H1 (cell line): ENCODE measurements at regions not wholly inside any gene's neighbourhood (a gene's known extent, or its start where the extent isn't known, plus 50 kb on each side); places are given as distances from the start of the nearest gene placed in this dataset.

Experiments
- CTCF ChIA-PET: fragments of 300-600 bp; sonication (Branson Sonifier 250); formaldehyde crosslinking; loops from one replicate; lab custom pipeline; 2021; ENCODE audit not compliant: partially characterized antibody; lab: Charles Lee
- POLR2A ChIA-PET: fragments of 300-600 bp; sonication (Branson Sonifier 250); formaldehyde crosslinking; loops from one replicate; lab custom pipeline; 2021; ENCODE audit warnings: inconsistent platforms; ENCODE audit not compliant: partially characterized antibody; lab: Charles Lee
- DNase-seq, 2 experiments: peaks; one replicate each; pipeline versions ENCODE4 v3.0.0 to v3.0.0-alpha.2; 2010 to 2022; ENCODE audit warnings: low spot score in 2 of 2, low read depth in 1 of 2, mixed read lengths in 1 of 2
- FAIRE-seq: peaks from 2 replicates; lab custom pipeline; 2011; peaks lifted over from hg19 to GRCh38; lab: Jason Lieb, UNC
- H2AFZ ChIP-seq: 2 replicates; pipeline ENCODE4 v1.8.1; 2012; ENCODE audit warnings: low read length, inconsistent platforms
- H2AK5ac ChIP-seq: 2 replicates; pipeline ENCODE4 v1.6.1; 2013; ENCODE audit warnings: low read depth, low read length
- H2BK120ac ChIP-seq: replicated peaks from 2 replicates; pipeline ENCODE3; 2013; ENCODE audit warnings: low read depth, low read length, inconsistent platforms
- H2BK12ac ChIP-seq: 2 replicates; pipeline ENCODE4 v1.6.1; 2013; ENCODE audit warnings: low read depth, low read length
- H2BK15ac ChIP-seq: 2 replicates; pipeline ENCODE4 v1.6.1; 2013; ENCODE audit warnings: low read length
- H2BK20ac ChIP-seq: 2 replicates; pipeline ENCODE4 v1.6.1; 2013; ENCODE audit warnings: low read length
- H2BK5ac ChIP-seq: 2 replicates; pipeline ENCODE4 v1.6.1; 2013; ENCODE audit warnings: low read depth, low read length
- H3K14ac ChIP-seq: 2 replicates; pipeline ENCODE4 v1.6.1; 2013; ENCODE audit warnings: inconsistent platforms; ENCODE audit not compliant: insufficient read length
- H3K18ac ChIP-seq: 2 replicates; pipeline ENCODE4 v1.6.1; 2013; ENCODE audit warnings: low read length; ENCODE audit errors: extremely low read depth
- H3K23ac ChIP-seq: 2 replicates; pipeline ENCODE4 v1.6.1; 2013; ENCODE audit warnings: inconsistent platforms; ENCODE audit not compliant: insufficient read length
- H3K23me2 ChIP-seq: 2 replicates; pipeline ENCODE4 v1.6.1; 2013; ENCODE audit warnings: low read depth, low read length
- H3K27ac ChIP-seq: 2 replicates; pipeline ENCODE4 v1.6.1; 2011; ENCODE audit warnings: low read depth, low read length, inconsistent platforms
- H3K27me3 ChIP-seq, 4 experiments: replicated peaks in 1 of 4; 1 replicate in 1 of 4; 2 replicates in 3 of 4; pipeline versions ENCODE4 v1.6.1 to v1.8.1; 2011 to 2013; ENCODE audit warnings: low read length in 3 of 4, mild to moderate bottlenecking in 3 of 4, inconsistent platforms in 2 of 4, mixed read lengths in 2 of 4, moderate library complexity in 1 of 4; ENCODE audit not compliant: control insufficient read depth in 3 of 4, insufficient read depth in 3 of 4; ENCODE audit errors: extremely low read depth in 1 of 4
- H3K36me3 ChIP-seq, 4 experiments: 2 replicates each; pipeline versions ENCODE4 v1.6.1 to v1.8.1; 2011 to 2013; ENCODE audit warnings: mild to moderate bottlenecking in 4 of 4, low read length in 3 of 4, moderate library complexity in 2 of 4, control low read depth in 1 of 4, inconsistent platforms in 1 of 4; ENCODE audit not compliant: insufficient read depth in 4 of 4, control insufficient read depth in 2 of 4
- H3K4ac ChIP-seq: replicated peaks from 2 replicates; pipeline ENCODE3; 2013; ENCODE audit warnings: low read length, low read depth, mixed read lengths, inconsistent platforms; ENCODE audit not compliant: insufficient read length
- H3K4me1 ChIP-seq, 4 experiments: replicated peaks in 1 of 4; 1 replicate in 1 of 4; 2 replicates in 3 of 4; pipeline versions ENCODE4 v1.6.1 to v1.8.1; 2011 to 2013; ENCODE audit warnings: low read length in 3 of 4, inconsistent platforms in 2 of 4, mixed read lengths in 1 of 4; ENCODE audit not compliant: insufficient read depth in 4 of 4, control insufficient read depth in 3 of 4
- H3K4me2 ChIP-seq, 2 experiments: 2 replicates each; pipeline versions ENCODE4 v1.6.1 to v1.8.1; 2011 to 2013; ENCODE audit warnings: low read depth in 2 of 2, low read length in 2 of 2, control low read depth in 1 of 2, inconsistent platforms in 1 of 2, mild to moderate bottlenecking in 1 of 2; ENCODE audit not compliant: insufficient read depth in 1 of 2
- H3K4me3 ChIP-seq, 4 experiments: fragments of 200-600, 300-600 bp in 1 of 4; sonication (generic), shearing (Covaris generic), sonication (Bioruptor Twin) in 1 of 4; 2 replicates each; pipeline versions ENCODE4 v1.5.1 to v1.8.1; 2011 to 2016; ENCODE audit warnings: low read length in 4 of 4, low read depth in 3 of 4, control low read depth in 2 of 4, inconsistent platforms in 2 of 4, mild to moderate bottlenecking in 2 of 4, mixed read lengths in 1 of 4, moderate library complexity in 1 of 4; ENCODE audit not compliant: insufficient read depth in 2 of 4; ENCODE audit errors: extremely low read depth in 1 of 4
- H3K56ac ChIP-seq: replicated peaks from 2 replicates; pipeline ENCODE3; 2013; ENCODE audit warnings: low read depth, mild to moderate bottlenecking, mixed read lengths, low read length, inconsistent platforms; ENCODE audit not compliant: insufficient read length
- H3K79me1 ChIP-seq: 2 replicates; pipeline ENCODE4 v1.6.1; 2013; ENCODE audit warnings: low read depth, low read length, control low read depth
- H3K79me2 ChIP-seq, 2 experiments: 2 replicates each; pipeline versions ENCODE4 v1.6.1 to v1.8.1; 2012 to 2013; ENCODE audit warnings: low read length in 2 of 2, mild to moderate bottlenecking in 2 of 2, inconsistent platforms in 1 of 2; ENCODE audit not compliant: insufficient read depth in 2 of 2, control insufficient read depth in 1 of 2
- H3K9ac ChIP-seq, 4 experiments: replicated peaks in 1 of 4; 1 replicate in 1 of 4; 2 replicates in 3 of 4; pipeline versions ENCODE4 v1.6.1 to v1.8.1; 2011 to 2013; ENCODE audit warnings: low read depth in 3 of 4, low read length in 3 of 4, control low read depth in 2 of 4, mild to moderate bottlenecking in 2 of 4, moderate library complexity in 2 of 4, inconsistent platforms in 1 of 4; ENCODE audit errors: extremely low read depth in 1 of 4
- H3K9me3 ChIP-seq, 2 experiments: 2 replicates each; pipeline versions ENCODE4 v1.6.1 to v1.8.1; 2012 to 2013; ENCODE audit warnings: mild to moderate bottlenecking in 2 of 2, moderate library complexity in 2 of 2, control low read depth in 1 of 2, inconsistent platforms in 1 of 2, low read depth in 1 of 2, low read length in 1 of 2, mixed read lengths in 1 of 2; ENCODE audit not compliant: insufficient read depth in 2 of 2
- H4K20me1 ChIP-seq, 2 experiments: replicated peaks in 1 of 2; 2 replicates each; pipeline versions ENCODE3 to v1.8.1; 2011 to 2013; ENCODE audit warnings: inconsistent platforms in 2 of 2, low read length in 2 of 2, mild to moderate bottlenecking in 1 of 2; ENCODE audit not compliant: insufficient read depth in 2 of 2, control insufficient read depth in 1 of 2
- H4K5ac ChIP-seq: 2 replicates; pipeline ENCODE4 v1.6.1; 2013; ENCODE audit warnings: low read length, low read depth, mixed read lengths, inconsistent platforms; ENCODE audit not compliant: insufficient read length
- H4K8ac ChIP-seq: 2 replicates; pipeline ENCODE4 v1.8.0; 2013; ENCODE audit warnings: mild to moderate bottlenecking, moderate library complexity, low read length, inconsistent platforms; ENCODE audit not compliant: insufficient read depth; ENCODE audit errors: extremely low read depth
- H4K91ac ChIP-seq: replicated peaks from 2 replicates; pipeline ENCODE3; 2013; ENCODE audit warnings: low read length, mixed read lengths, inconsistent platforms; ENCODE audit not compliant: insufficient read length
- BCL11A ChIP-seq, 2 experiments: IDR thresholded peaks; one replicate each; pipeline ENCODE4 v1.6.1; 2011; ENCODE audit warnings: low read depth in 2 of 2, low read length in 2 of 2, mild to moderate bottlenecking in 2 of 2
- CTBP2 ChIP-seq: IDR thresholded peaks from 2 replicates; pipeline ENCODE4 v1.7.0; 2011; ENCODE audit warnings: borderline replicate concordance, mild to moderate bottlenecking, moderate library complexity, mixed read lengths, low read length; ENCODE audit not compliant: insufficient read depth, insufficient read length
- KDM1A ChIP-seq: fragments of 200-600, 300-600 bp; sonication (generic); IDR thresholded peaks from 2 replicates; pipeline ENCODE4 v1.7.1; 2016; ENCODE audit warnings: mild to moderate bottlenecking, low read length, borderline replicate concordance
- KDM4A ChIP-seq: IDR thresholded peaks from one replicate; pipeline ENCODE4 v1.7.1; 2012; ENCODE audit warnings: low read depth, mild to moderate bottlenecking, moderate library complexity, low read length, inconsistent platforms; ENCODE audit not compliant: severe bottlenecking
- PHF8 ChIP-seq: fragments of 200-600 bp; sonication (generic); conservative IDR thresholded peaks from 2 replicates; pipeline ENCODE4 v1.7.1; 2012; ENCODE audit warnings: low read depth, mild to moderate bottlenecking, inconsistent platforms, low read length, moderate library complexity
- POLR2A ChIP-seq, 2 experiments: IDR thresholded peaks; 1 replicate in 1 of 2; 2 replicates in 1 of 2; pipeline ENCODE4 v1.6.1; 2011; ENCODE audit warnings: low read depth in 2 of 2, low read length in 2 of 2, mild to moderate bottlenecking in 2 of 2; ENCODE audit errors: control extremely low read depth in 1 of 2
- SIN3A ChIP-seq, 2 experiments: IDR thresholded peaks in 1 of 2; conservative IDR thresholded peaks in 1 of 2; 2 replicates each; pipeline ENCODE4 v1.6.1; 2011 to 2012; ENCODE audit warnings: low read length in 2 of 2, improper control_type of control experiment in 1 of 2, low read depth in 1 of 2, mild to moderate bottlenecking in 1 of 2
- SIX5 ChIP-seq: IDR thresholded peaks from 2 replicates; pipeline ENCODE4 v1.6.1; 2011; ENCODE audit warnings: mild to moderate bottlenecking, low read depth, low read length
- SP2 ChIP-seq: IDR thresholded peaks from 2 replicates; pipeline ENCODE4 v1.6.1; 2012; ENCODE audit warnings: mild to moderate bottlenecking, low read length, inconsistent platforms
- WGBS, 2 experiments: shearing (Covaris generic) in 1 of 2; methylation state at CpG; one replicate each; pipeline versions ENCODE4 v1.1.6 to v1.1.7; 2013 to 2015; ENCODE audit warnings: low lambda C conversion rate in 2 of 2, mixed read lengths in 2 of 2, inconsistent platforms in 1 of 2, low coverage in 1 of 2, missing lambda C conversion rate in 1 of 2; ENCODE audit not compliant: insufficient replicate concordance in 2 of 2, insufficient coverage in 1 of 2, insufficient read length in 1 of 2; ENCODE audit errors: extremely low coverage in 1 of 2, missing lambda C conversion rate in 1 of 2; 5-methylcytosine and 5-hydroxymethylcytosine counted together
- TF ChIP-seq, protein P1 (sequence below): IDR thresholded peaks from 2 replicates; pipeline ENCODE4 v1.6.1; 2012; ENCODE audit warnings: inconsistent platforms
- TF ChIP-seq, protein P2 (sequence below): IDR thresholded peaks from 2 replicates; pipeline ENCODE4 v1.6.1; 2011; ENCODE audit warnings: low read length, improper control_type of control experiment

DNA sequence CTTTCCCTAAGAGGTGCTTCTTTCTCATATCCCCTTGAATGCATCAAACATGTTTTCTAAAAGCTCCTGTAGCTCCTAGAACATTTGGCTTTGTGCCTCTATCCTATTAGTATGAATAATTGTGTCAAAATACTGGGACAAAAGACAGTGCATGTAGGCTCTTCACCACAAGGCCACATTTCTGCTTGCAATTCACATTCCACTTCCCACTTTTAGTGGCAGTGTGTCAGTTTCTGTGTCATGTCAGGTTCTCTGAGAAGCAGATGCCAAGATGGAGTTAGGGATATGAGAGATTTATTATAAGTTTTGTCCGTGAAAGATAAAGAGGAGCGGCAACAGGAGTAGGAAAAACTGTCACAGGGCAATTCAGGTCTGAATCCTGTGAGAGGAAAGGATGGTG, 61.3 kb upstream of the GPRIN3 start:
- no peaks in the 10 kb centered on the region for H4K20me1 ChIP-seq
- no peak for TF ChIP-seq KDM1A
- TF ChIP-seq, protein P1, sequence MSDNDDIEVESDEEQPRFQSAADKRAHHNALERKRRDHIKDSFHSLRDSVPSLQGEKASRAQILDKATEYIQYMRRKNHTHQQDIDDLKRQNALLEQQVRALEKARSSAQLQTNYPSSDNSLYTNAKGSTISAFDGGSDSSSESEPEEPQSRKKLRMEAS, result no peak
- TF ChIP-seq BCL11A (IDR thresholded peaks at IDR 0.05; ENCODE audit: low read depth in 2 of 2, low read length in 2 of 2), result no peak
- TF ChIP-seq CTBP2, result no peak
- no peak for TF ChIP-seq SIN3A (conservative IDR thresholded peaks at IDR 0.05 in 1 of 2, IDR thresholded peaks at IDR 0.05 in 1 of 2; ENCODE audit: low read depth in 1 of 2, low read length in 2 of 2)
- TF ChIP-seq SIX5, result no peak
- TF ChIP-seq PHF8, result no peak
- no peak for TF ChIP-seq KDM4A
- no peak for TF ChIP-seq POLR2A (IDR thresholded peaks at IDR 0.05; ENCODE audit: control extremely low read depth in 1 of 2, low read depth in 2 of 2, low read length in 2 of 2)
- TF ChIP-seq, protein P2, sequence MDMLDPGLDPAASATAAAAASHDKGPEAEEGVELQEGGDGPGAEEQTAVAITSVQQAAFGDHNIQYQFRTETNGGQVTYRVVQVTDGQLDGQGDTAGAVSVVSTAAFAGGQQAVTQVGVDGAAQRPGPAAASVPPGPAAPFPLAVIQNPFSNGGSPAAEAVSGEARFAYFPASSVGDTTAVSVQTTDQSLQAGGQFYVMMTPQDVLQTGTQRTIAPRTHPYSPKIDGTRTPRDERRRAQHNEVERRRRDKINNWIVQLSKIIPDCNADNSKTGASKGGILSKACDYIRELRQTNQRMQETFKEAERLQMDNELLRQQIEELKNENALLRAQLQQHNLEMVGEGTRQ, result no peak
- TF ChIP-seq SP2, result no peak
- TF ChIP-seq, all 59 proteins: peak for 0
- Histone ChIP-seq H3K27ac (no peak overlapping the region), H2BK20ac (no peak overlapping the region), H2BK5ac (no peak overlapping the region), H3K56ac (no peak overlapping the region), H3K23ac (no peak overlapping the region), H2BK15ac (no peak overlapping the region), H4K91ac (no peak overlapping the region), H4K5ac (no peak overlapping the region), H4K8ac (no peak overlapping the region), H3K27me3 (no peaks in the 10 kb centered on the region), H3K9ac (no peak overlapping the region), H3K9me3 (no peaks in the 10 kb centered on the region), H3K18ac (no peak overlapping the region), H2BK12ac (no peak overlapping the region), H3K36me3 (no peaks in the 10 kb centered on the region), H3K14ac (no peak overlapping the region), H2BK120ac (no peak overlapping the region), H3K79me1 (no peaks in the 10 kb centered on the region), H3K23me2 (no peaks in the 10 kb centered on the region), H3K4me1 (peaks cover 0 to 2% (median 0%) of the 10 kb centered on the region in 4 experiments; a peak in 1 of 7 replicates), H2AFZ (no peak overlapping the region), H2AK5ac (no peak overlapping the region), H3K4me3 (no peak overlapping the region), H3K4me2 (no peak overlapping the region), H3K4ac (no peak overlapping the region), H3K79me2 (no peaks in the 10 kb centered on the region)
- FAIRE-seq (no peak), DNase-seq (no peak)
- ChIA-PET POLR2A (no interaction called here), CTCF (no interaction called here)
- WGBS, 2 experiments, result 98% methylated on average over 2 of the region's 2 CpGs; no CpG with 5 or more reads in 1 of the 2 experiments
